T-helper 22 cell (primary cell): ENCODE measurements at regions not wholly inside any gene's neighbourhood (a gene's known extent, or its start where the extent isn't known, plus 50 kb on each side); places are given as distances from the start of the nearest gene placed in this dataset.

ENCODE experiments used
- DNase-seq: peaks from one replicate; pipeline ENCODE4 v3.0.0-alpha.2; 2020; ENCODE audit warnings: low read depth

- no peak for DNase-seq
Measured at GRCh38 chr10:78567680-78568455, 500.9 kb upstream of the ZMIZ1 start.

GRCh38 chr10:78568620-78569019 lies 500.1 kb upstream of the ZMIZ1 start:
- no peak for DNase-seq

- DNase-seq = no peak
Measured at GRCh38 chr10:78570633-78571235, 498.0 kb upstream of the ZMIZ1 start.

GRCh38 chr10:78571286-78571685 lies 497.5 kb upstream of the ZMIZ1 start:
- DNase-seq = no peak

GRCh38 chr10:78571891-78572290 lies 496.9 kb upstream of the ZMIZ1 start:
- no peak for DNase-seq

GRCh38 chr10:78572565-78572964 lies 496.2 kb upstream of the ZMIZ1 start:
- no peak for DNase-seq

- DNase-seq = no peak
Measured at GRCh38 chr10:78574547-78574946, 494.2 kb upstream of the ZMIZ1 start.

- DNase-seq = no peak
Measured at GRCh38 chr10:78575400-78575799, 493.4 kb upstream of the ZMIZ1 start.

GRCh38 chr10:78576276-78576675 lies 492.5 kb upstream of the ZMIZ1 start:
- no peak for DNase-seq

- DNase-seq = no peak
Measured at GRCh38 chr10:78577712-78578111, 491.1 kb upstream of the ZMIZ1 start.

- no peak for DNase-seq
Measured at GRCh38 chr10:78578929-78579328, 489.8 kb upstream of the ZMIZ1 start.

- no peak for DNase-seq
Measured at GRCh38 chr10:78579576-78579975, 489.2 kb upstream of the ZMIZ1 start.

- no peak for DNase-seq
Measured at GRCh38 chr10:78579995-78580394, 488.8 kb upstream of the ZMIZ1 start.

- DNase-seq = no peak
Measured at GRCh38 chr10:78581133-78581694, 487.6 kb upstream of the ZMIZ1 start.

- no peak for DNase-seq
Measured at GRCh38 chr10:78582540-78582939, 486.2 kb upstream of the ZMIZ1 start.

GRCh38 chr10:78584266-78584665 lies 484.5 kb upstream of the ZMIZ1 start:
- no peak for DNase-seq

- DNase-seq = no peak
Measured at GRCh38 chr10:78584681-78585080, 484.1 kb upstream of the ZMIZ1 start.

- no peak for DNase-seq
Measured at GRCh38 chr10:78585952-78586351, 482.8 kb upstream of the ZMIZ1 start.

GRCh38 chr10:78588194-78588811 lies 480.5 kb upstream of the ZMIZ1 start:
- no peak for DNase-seq

GRCh38 chr10:78589687-78590086 lies 479.1 kb upstream of the ZMIZ1 start:
- no peak for DNase-seq

GRCh38 chr10:78591066-78591465 lies 477.7 kb upstream of the ZMIZ1 start:
- DNase-seq = no peak

- DNase-seq = no peak
Measured at GRCh38 chr10:78594559-78595268, 474.1 kb upstream of the ZMIZ1 start.

- no peak for DNase-seq
Measured at GRCh38 chr10:78595269-78595619, 473.5 kb upstream of the ZMIZ1 start.
